WTC11 (cell line): ENCODE measurements at regions not wholly inside any gene's neighbourhood (a gene's known extent, or its start where the extent isn't known, plus 50 kb on each side); places are given as distances from the start of the nearest gene placed in this dataset.

Source experiments
- CREM ChIP-seq: sonication (generic); formaldehyde crosslinking; IDR thresholded peaks from 2 replicates; pipeline ENCODE4 v1.8.1; 2022; ENCODE audit warnings: mild to moderate bottlenecking, missing genetic modification reagents, moderate library complexity
- JAZF1 ChIP-seq: fragments of 250-450 bp; sonication (Bioruptor Pico); IDR thresholded peaks from 2 replicates; pipeline ENCODE4 v1.9.0; 2021; ENCODE audit warnings: moderate library complexity, mild to moderate bottlenecking, inconsistent platforms
- NR2C2 ChIP-seq: sonication (generic); formaldehyde crosslinking; IDR thresholded peaks from 2 replicates; pipeline ENCODE4 v1.8.0; 2022; ENCODE audit warnings: mild to moderate bottlenecking, missing genetic modification reagents
- TF ChIP-seq, protein P1 (sequence below): sonication (generic); formaldehyde crosslinking; IDR thresholded peaks from 2 replicates; pipeline ENCODE4 v1.8.1; 2023; ENCODE audit warnings: mild to moderate bottlenecking, missing genetic modification reagents, moderate library complexity
- TF ChIP-seq, protein P2 (sequence below): fragments of 200-600 bp; IDR thresholded peaks from 2 replicates; pipeline ENCODE4 v1.8.0; 2022; ENCODE audit warnings: antibody characterized with exemption
- TF ChIP-seq, protein P3 (sequence below): sonication (generic); formaldehyde crosslinking; IDR thresholded peaks from 2 replicates; pipeline ENCODE4 v1.8.1; 2023; ENCODE audit warnings: mild to moderate bottlenecking, missing genetic modification reagents, moderate library complexity
- TF ChIP-seq, protein P4 (sequence below): sonication (generic); formaldehyde crosslinking; IDR thresholded peaks from 2 replicates; pipeline ENCODE4 v1.8.0; 2022; ENCODE audit warnings: missing genetic modification reagents

DNA sequence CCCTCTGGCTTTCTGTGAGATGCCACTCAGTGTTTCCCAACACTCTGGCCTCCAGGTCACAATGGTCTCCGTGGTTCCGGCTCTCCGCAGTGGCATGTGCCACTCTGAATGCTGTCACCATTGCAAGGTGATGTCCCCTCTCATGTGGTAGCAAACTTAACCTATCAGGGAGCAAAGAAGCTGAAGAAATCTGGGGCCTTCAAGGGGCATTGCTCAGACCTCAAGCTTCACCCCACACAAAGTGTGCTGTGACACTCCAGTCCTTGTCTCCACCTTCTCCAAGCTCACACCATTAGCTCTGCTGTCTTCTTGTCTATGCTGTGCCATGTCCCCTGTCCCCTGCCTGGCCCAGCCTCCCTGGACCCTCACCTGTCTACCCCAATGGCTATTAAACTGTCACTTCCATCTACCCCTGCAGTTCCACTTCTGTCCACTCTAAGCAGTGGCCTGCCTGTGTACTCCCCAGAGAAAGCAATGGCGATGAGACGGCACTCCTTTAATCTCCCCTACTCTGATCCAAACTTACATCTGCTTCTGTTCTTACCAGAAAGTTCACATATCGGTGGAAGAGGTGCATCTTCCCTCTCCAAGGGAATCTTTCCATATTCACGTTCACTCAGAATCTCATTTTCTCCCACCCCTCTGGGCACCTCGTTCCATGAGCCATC is 93.7 kb downstream of the DHRS2 start:
- TF ChIP-seq, protein P1, sequence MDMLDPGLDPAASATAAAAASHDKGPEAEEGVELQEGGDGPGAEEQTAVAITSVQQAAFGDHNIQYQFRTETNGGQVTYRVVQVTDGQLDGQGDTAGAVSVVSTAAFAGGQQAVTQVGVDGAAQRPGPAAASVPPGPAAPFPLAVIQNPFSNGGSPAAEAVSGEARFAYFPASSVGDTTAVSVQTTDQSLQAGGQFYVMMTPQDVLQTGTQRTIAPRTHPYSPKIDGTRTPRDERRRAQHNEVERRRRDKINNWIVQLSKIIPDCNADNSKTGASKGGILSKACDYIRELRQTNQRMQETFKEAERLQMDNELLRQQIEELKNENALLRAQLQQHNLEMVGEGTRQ = no peak
- TF ChIP-seq NR2C2 (no peak), CREM (no peak), JAZF1 (CRISPR knock-in tag) (no peak)
- TF ChIP-seq, protein P2, sequence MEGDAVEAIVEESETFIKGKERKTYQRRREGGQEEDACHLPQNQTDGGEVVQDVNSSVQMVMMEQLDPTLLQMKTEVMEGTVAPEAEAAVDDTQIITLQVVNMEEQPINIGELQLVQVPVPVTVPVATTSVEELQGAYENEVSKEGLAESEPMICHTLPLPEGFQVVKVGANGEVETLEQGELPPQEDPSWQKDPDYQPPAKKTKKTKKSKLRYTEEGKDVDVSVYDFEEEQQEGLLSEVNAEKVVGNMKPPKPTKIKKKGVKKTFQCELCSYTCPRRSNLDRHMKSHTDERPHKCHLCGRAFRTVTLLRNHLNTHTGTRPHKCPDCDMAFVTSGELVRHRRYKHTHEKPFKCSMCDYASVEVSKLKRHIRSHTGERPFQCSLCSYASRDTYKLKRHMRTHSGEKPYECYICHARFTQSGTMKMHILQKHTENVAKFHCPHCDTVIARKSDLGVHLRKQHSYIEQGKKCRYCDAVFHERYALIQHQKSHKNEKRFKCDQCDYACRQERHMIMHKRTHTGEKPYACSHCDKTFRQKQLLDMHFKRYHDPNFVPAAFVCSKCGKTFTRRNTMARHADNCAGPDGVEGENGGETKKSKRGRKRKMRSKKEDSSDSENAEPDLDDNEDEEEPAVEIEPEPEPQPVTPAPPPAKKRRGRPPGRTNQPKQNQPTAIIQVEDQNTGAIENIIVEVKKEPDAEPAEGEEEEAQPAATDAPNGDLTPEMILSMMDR = 0 out of 2 replicates have a peak, but pooled peaks have one; percentile 21
- TF ChIP-seq, protein P3, sequence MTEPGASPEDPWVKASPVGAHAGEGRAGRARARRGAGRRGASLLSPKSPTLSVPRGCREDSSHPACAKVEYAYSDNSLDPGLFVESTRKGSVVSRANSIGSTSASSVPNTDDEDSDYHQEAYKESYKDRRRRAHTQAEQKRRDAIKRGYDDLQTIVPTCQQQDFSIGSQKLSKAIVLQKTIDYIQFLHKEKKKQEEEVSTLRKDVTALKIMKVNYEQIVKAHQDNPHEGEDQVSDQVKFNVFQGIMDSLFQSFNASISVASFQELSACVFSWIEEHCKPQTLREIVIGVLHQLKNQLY (CRISPR knock-in tag) = no peak
- TF ChIP-seq, protein P4, sequence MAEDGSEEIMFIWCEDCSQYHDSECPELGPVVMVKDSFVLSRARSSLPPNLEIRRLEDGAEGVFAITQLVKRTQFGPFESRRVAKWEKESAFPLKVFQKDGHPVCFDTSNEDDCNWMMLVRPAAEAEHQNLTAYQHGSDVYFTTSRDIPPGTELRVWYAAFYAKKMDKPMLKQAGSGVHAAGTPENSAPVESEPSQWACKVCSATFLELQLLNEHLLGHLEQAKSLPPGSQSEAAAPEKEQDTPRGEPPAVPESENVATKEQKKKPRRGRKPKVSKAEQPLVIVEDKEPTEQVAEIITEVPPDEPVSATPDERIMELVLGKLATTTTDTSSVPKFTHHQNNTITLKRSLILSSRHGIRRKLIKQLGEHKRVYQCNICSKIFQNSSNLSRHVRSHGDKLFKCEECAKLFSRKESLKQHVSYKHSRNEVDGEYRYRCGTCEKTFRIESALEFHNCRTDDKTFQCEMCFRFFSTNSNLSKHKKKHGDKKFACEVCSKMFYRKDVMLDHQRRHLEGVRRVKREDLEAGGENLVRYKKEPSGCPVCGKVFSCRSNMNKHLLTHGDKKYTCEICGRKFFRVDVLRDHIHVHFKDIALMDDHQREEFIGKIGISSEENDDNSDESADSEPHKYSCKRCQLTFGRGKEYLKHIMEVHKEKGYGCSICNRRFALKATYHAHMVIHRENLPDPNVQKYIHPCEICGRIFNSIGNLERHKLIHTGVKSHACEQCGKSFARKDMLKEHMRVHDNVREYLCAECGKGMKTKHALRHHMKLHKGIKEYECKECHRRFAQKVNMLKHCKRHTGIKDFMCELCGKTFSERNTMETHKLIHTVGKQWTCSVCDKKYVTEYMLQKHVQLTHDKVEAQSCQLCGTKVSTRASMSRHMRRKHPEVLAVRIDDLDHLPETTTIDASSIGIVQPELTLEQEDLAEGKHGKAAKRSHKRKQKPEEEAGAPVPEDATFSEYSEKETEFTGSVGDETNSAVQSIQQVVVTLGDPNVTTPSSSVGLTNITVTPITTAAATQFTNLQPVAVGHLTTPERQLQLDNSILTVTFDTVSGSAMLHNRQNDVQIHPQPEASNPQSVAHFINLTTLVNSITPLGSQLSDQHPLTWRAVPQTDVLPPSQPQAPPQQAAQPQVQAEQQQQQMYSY = no peak
